ENCODE measurements at regions not wholly inside any gene's neighbourhood (a gene's known extent, or its start where the extent isn't known, plus 50 kb on each side); places are given as distances from the start of the nearest gene placed in this dataset.

DNA sequence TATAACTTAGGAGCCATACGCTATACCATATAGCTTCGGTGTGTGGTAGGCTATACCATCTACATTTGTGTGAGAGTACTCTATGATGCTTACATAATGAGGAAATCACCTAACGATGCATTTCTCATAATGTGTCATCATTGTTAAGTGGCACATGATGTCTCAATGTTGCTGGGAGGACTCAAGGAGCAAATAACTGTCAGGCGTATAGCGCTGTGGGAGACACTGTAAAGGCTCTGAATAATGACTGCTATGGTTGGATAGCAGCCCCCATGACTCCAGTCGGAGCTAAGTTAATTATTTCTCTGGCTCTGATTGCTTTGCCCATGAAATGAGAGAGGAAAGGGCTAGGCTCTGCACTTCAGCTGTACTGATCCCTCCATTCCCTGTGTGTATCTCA lies 197.2 kb downstream of the RGS9 start:
- H3K27ac ChIP-seq = no peak overlapping the region
- TF ChIP-seq ZFX (IDR thresholded peaks at IDR 0.05; ENCODE audit: borderline replicate concordance) = no peak
- TF ChIP-seq, protein P1, sequence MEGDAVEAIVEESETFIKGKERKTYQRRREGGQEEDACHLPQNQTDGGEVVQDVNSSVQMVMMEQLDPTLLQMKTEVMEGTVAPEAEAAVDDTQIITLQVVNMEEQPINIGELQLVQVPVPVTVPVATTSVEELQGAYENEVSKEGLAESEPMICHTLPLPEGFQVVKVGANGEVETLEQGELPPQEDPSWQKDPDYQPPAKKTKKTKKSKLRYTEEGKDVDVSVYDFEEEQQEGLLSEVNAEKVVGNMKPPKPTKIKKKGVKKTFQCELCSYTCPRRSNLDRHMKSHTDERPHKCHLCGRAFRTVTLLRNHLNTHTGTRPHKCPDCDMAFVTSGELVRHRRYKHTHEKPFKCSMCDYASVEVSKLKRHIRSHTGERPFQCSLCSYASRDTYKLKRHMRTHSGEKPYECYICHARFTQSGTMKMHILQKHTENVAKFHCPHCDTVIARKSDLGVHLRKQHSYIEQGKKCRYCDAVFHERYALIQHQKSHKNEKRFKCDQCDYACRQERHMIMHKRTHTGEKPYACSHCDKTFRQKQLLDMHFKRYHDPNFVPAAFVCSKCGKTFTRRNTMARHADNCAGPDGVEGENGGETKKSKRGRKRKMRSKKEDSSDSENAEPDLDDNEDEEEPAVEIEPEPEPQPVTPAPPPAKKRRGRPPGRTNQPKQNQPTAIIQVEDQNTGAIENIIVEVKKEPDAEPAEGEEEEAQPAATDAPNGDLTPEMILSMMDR (IDR thresholded peaks at IDR 0.05) = no peak

DNA sequence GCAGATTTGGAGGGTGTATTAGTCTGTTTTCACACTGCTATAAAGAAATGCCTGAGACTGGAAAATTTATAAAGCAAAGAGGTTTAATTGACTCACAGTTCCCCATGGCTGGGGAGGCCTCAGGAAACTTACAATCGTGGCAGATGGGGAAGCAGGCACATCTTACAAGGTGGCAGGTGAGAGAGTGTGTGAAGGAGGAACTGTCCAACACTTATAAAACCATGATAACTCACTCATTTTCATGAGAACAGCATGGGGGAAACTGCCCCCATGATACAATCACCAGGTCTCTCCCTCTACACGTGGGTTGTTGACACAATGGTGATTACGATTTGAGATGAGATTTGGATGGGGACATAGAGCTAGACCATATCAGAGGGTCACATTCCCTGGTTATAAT lies 195.6 kb downstream of the RGS9 start:
- TF ChIP-seq ZFX (IDR thresholded peaks at IDR 0.05; ENCODE audit: borderline replicate concordance) = no peak
- TF ChIP-seq, protein P1 (IDR thresholded peaks at IDR 0.05) = no peak
- no peak overlapping the region for H3K27ac ChIP-seq

DNA sequence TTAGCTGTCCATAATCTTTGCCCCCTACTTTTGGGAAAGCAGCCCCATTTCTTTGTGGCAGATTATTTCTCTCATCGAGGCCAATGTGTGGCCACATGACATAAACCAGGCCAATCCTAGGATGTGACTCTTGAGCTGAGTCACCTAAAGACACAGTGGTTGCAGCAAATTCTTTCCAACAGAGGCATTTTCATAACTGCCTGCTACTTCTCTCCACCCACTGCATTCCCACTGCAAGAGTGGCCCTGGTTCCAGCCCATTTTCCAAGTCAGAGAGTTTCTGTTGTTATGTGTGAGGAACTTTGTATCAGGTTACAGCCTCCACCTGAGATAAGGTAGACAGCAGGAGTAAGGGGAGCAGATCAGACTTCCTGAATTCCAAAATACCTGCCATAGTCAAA lies 195.2 kb downstream of the RGS9 start:
- H3K27ac ChIP-seq = no peak overlapping the region
- no peak for TF ChIP-seq ZFX (IDR thresholded peaks at IDR 0.05; ENCODE audit: borderline replicate concordance)
- TF ChIP-seq, protein P1 (IDR thresholded peaks at IDR 0.05) = no peak

DNA sequence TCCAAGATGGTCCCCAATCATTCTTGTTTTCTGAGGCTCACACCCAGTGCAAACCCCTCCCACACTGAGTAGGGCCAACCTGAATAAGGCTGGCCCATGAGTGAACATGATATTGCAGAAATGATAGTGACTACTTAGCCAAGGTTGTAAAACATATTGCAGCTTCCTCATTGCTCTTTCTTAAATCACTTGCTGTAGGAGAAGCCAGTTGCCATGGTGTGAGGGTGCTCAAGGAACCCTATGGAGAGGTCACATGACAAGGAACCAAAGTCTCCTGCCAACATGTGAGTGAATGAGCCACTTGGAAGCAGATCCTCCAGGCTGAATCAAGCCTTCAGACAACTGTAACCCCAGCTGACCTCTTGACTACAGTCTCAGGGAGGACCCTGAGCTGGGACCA lies 191.4 kb downstream of the RGS9 start:
- no peak overlapping the region for H3K27ac ChIP-seq
- TF ChIP-seq ZFX (IDR thresholded peaks at IDR 0.05; ENCODE audit: borderline replicate concordance) = no peak
- TF ChIP-seq, protein P1 (IDR thresholded peaks at IDR 0.05) = no peak

DNA sequence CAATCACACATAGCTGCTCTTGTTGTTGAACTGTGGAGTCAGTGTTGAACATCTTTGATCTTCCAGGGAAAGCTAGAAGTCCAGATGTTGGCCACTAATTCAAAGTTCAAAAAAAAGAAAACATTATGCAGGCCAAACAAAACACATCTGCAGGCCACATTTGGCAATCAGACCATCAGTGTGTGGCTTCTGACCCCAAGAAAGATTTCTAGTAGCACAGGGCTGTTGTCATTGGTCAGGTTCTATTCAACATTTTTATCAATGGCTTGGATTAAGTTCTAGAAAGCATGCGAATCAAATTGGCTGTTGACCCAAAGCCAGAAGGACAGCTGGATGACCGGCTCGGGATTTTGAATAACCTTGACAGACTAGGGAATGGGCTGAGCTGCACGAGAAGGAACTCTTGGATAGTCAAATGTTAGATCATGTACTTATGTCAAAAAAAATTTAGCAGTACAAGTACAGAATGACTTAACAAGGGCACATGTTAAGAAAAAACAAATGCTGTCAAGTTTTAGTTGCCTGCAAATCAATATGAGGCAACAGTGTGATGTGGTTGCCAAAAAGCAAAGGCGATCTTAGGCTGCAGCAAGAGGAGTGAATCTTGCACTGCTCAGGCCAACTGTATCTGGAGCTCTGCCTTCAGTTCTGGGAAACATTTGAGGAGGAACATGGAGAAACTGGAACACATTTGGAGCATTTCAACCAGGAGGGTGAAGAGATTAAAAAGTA lies 187.6 kb downstream of the RGS9 start:
- TF ChIP-seq, protein P1 (IDR thresholded peaks at IDR 0.05) = no peak
- no peak for TF ChIP-seq ZFX (IDR thresholded peaks at IDR 0.05; ENCODE audit: borderline replicate concordance)
- H3K27ac ChIP-seq = no peak overlapping the region

DNA sequence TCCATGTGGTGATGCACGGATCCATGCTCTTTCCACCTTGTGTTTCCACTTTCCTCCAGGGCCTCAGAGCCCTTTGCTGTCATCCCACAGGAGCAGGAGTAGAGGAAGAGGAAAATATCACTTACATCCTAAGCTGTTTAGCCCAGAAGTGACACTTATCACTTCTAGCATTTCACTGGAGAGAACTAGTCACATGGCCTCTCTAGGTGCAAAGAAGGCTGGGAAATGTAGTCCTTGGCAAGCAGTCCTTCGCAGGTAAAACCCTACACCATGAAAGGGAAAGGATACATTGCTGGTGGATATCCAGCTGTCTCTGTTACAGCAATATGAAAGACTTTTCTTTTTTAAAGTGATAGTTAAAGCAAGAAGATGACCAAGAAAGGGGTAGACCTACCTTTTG lies 185.9 kb downstream of the RGS9 start:
- TF ChIP-seq, protein P1 (IDR thresholded peaks at IDR 0.05) = no peak
- no peak for TF ChIP-seq ZFX (IDR thresholded peaks at IDR 0.05; ENCODE audit: borderline replicate concordance)
- no peak overlapping the region for H3K27ac ChIP-seq

DNA sequence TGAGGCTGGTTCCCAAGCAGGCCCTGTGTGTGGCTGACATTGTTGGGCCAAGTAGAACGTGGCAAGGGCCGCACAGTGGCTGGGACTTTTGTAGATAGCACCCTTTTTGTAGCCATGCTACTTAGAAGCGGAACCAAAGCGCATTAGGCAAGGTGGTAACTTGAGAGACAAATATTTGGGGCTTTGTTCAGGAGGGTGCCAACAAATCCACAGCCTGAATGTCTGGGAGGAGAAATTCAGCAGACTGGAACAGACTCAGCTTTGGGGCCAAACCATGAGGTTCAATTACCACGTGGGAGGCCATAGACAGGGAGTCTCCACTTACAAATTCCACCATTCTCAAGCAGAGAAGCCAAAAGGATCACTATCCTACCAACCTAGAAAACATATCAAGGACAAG lies 183.7 kb downstream of the RGS9 start:
- no peak for TF ChIP-seq ZFX (IDR thresholded peaks at IDR 0.05; ENCODE audit: borderline replicate concordance)
- H3K27ac ChIP-seq = no peak overlapping the region

DNA sequence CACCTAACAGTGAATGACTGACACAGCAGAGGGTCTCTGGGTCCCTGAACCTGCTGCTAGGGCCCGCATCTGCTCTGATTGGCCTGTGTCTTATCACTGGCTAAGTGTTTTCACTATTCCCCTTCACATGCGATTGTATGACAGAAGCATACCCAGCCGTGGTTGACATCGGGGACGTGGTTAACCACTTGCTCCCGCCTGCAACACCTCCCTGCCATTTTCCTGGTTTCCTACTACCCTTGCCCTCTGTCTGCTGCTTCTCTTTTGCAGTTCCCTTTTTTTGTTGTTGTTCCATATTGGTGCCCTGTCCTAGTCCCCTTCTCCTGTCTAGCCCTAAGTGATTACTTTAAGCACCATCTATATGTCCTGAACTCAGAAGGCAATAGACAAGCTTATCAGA lies 177.0 kb downstream of the RGS9 start:
- no peak for TF ChIP-seq ZFX (IDR thresholded peaks at IDR 0.05; ENCODE audit: borderline replicate concordance)
- TF ChIP-seq, protein P1 (IDR thresholded peaks at IDR 0.05) = no peak

More for the DNA sequence above, 177.0 kb downstream of the RGS9 start:
- H3K27ac ChIP-seq = no peak overlapping the region

All from 22Rv1 (cell line).